ENCODE measurements at regions not wholly inside any gene's neighbourhood (a gene's known extent, or its start where the extent isn't known, plus 50 kb on each side); places are given as distances from the start of the nearest gene placed in this dataset.

DNA sequence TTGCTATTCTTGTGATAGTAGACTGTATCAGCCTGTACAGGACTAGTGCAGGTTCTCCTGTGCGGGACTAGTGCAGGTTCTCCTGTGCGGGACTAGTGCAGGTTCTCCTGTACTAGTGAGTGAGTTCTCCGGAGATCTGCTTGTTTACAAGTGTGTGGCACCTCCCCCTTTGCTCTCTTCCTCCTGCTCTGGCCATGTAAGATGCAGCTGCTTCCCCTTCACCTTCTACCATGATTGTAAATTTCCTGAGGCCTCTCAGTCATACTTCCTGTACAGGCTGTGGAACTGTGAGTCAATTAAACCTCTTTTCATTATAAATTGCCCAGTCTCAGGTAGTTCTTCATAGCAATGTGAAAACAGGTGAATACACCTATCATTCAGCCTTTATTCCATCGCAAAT is 289.6 kb downstream of the TEX29 start:
- TF ChIP-seq, protein P1, sequence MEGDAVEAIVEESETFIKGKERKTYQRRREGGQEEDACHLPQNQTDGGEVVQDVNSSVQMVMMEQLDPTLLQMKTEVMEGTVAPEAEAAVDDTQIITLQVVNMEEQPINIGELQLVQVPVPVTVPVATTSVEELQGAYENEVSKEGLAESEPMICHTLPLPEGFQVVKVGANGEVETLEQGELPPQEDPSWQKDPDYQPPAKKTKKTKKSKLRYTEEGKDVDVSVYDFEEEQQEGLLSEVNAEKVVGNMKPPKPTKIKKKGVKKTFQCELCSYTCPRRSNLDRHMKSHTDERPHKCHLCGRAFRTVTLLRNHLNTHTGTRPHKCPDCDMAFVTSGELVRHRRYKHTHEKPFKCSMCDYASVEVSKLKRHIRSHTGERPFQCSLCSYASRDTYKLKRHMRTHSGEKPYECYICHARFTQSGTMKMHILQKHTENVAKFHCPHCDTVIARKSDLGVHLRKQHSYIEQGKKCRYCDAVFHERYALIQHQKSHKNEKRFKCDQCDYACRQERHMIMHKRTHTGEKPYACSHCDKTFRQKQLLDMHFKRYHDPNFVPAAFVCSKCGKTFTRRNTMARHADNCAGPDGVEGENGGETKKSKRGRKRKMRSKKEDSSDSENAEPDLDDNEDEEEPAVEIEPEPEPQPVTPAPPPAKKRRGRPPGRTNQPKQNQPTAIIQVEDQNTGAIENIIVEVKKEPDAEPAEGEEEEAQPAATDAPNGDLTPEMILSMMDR (conservative IDR thresholded peaks at IDR 0.05; ENCODE audit: low read depth, low read length), result no peak
- TF ChIP-seq EZH2 (IDR thresholded peaks at IDR 0.05; ENCODE audit: borderline replicate concordance, low read depth, low read length, poor library complexity, severe bottlenecking), result no peak
